ENCODE measurements at regions not wholly inside any gene's neighbourhood (a gene's known extent, or its start where the extent isn't known, plus 50 kb on each side); places are given as distances from the start of the nearest gene placed in this dataset.

DNA sequence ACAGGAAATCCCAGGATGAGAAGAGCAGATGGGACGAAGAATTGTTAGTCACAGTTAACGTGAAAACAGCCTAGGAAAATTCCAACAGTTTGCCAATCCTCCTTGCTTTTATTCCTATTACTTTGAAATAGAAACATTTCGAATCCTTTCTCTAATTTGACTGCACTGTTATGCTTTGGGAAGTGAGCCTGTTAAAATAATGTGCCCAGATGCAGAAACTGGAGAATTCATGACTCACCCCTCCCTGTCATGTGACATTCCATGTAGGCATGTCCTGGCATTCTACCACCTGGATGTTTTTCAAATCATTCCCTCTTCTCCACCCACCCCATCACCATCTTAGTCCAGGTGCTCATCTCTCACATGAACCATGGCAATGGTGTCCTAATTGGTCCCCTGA, 107.3 kb downstream of the MINAR1 start:
- TF ChIP-seq, protein P1, sequence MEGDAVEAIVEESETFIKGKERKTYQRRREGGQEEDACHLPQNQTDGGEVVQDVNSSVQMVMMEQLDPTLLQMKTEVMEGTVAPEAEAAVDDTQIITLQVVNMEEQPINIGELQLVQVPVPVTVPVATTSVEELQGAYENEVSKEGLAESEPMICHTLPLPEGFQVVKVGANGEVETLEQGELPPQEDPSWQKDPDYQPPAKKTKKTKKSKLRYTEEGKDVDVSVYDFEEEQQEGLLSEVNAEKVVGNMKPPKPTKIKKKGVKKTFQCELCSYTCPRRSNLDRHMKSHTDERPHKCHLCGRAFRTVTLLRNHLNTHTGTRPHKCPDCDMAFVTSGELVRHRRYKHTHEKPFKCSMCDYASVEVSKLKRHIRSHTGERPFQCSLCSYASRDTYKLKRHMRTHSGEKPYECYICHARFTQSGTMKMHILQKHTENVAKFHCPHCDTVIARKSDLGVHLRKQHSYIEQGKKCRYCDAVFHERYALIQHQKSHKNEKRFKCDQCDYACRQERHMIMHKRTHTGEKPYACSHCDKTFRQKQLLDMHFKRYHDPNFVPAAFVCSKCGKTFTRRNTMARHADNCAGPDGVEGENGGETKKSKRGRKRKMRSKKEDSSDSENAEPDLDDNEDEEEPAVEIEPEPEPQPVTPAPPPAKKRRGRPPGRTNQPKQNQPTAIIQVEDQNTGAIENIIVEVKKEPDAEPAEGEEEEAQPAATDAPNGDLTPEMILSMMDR (IDR thresholded peaks at IDR 0.05; ENCODE audit: low read depth, low read length, poor library complexity, severe bottlenecking) = no peak
- TF ChIP-seq EZH2phosphoT487 (IDR thresholded peaks at IDR 0.05; ENCODE audit: borderline replicate concordance, low read length) = no peak
